Hepatocyte (in vitro differentiated cells): ENCODE measurements at regions not wholly inside any gene's neighbourhood (a gene's known extent, or its start where the extent isn't known, plus 50 kb on each side); places are given as distances from the start of the nearest gene placed in this dataset.

Experiments used
- EZH2 ChIP-seq: fragments of 200-600 bp; sonication (generic); IDR thresholded peaks from 2 replicates; pipeline ENCODE4 v1.6.1; 2016; ENCODE audit warnings: antibody characterized with exemption, mild to moderate bottlenecking, borderline replicate concordance
- EZH2phosphoT487 ChIP-seq: fragments of 200-600 bp; sonication (generic); IDR thresholded peaks from one replicate; pipeline ENCODE4 v1.6.1; 2018; ENCODE audit warnings: antibody characterized with exemption, mild to moderate bottlenecking, low read depth, moderate library complexity; ENCODE audit not compliant: unreplicated experiment, severe bottlenecking
- TF ChIP-seq, protein P1 (sequence below): fragments of 200-600 bp; sonication (generic); IDR thresholded peaks from 2 replicates; pipeline ENCODE4 v1.5.1; 2016; ENCODE audit warnings: antibody characterized with exemption, mild to moderate bottlenecking; ENCODE audit not compliant: poor library complexity

DNA sequence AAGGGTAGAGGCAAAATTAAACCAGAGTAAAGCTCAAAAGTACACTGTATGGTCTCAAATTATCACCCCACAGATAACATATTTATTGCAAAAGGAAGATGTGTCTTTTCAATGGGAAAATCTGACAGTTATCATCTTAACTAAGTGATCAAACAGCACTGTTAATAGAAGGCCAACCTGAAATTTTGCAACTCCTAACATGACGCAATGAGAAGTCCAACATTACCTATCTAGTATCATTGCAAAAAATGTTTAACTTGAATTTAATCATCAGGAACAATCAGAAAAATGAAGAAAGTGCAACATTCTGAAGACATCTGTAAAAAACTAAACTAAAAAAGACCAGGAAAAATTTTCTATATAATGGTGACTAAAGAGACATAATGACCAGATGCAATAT, 156.7 kb upstream of the POGK start:
- TF ChIP-seq, protein P1, sequence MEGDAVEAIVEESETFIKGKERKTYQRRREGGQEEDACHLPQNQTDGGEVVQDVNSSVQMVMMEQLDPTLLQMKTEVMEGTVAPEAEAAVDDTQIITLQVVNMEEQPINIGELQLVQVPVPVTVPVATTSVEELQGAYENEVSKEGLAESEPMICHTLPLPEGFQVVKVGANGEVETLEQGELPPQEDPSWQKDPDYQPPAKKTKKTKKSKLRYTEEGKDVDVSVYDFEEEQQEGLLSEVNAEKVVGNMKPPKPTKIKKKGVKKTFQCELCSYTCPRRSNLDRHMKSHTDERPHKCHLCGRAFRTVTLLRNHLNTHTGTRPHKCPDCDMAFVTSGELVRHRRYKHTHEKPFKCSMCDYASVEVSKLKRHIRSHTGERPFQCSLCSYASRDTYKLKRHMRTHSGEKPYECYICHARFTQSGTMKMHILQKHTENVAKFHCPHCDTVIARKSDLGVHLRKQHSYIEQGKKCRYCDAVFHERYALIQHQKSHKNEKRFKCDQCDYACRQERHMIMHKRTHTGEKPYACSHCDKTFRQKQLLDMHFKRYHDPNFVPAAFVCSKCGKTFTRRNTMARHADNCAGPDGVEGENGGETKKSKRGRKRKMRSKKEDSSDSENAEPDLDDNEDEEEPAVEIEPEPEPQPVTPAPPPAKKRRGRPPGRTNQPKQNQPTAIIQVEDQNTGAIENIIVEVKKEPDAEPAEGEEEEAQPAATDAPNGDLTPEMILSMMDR = no peak
- TF ChIP-seq EZH2 = no peak
- TF ChIP-seq EZH2phosphoT487 = no peak
